Body of pancreas (tissue), 4 donors: ENCODE measurements at regions not wholly inside any gene's neighbourhood (a gene's known extent, or its start where the extent isn't known, plus 50 kb on each side); places are given as distances from the start of the nearest gene placed in this dataset.

Experiments used
- POLR2A ChIP-seq, 3 donors: fragments of 450-650 bp; IDR thresholded peaks; one replicate each; pipeline ENCODE4 v1.6.1; 2016; ENCODE audit warnings: antibody characterized with exemption in 3 of 3, mild to moderate bottlenecking in 2 of 3
- TF ChIP-seq, protein P1 (sequence below), 7 experiments: fragments of 450-650 bp in 4 of 7; fragments of 200-600 bp in 3 of 7; sonication (generic) in 3 of 7; IDR thresholded peaks; one replicate each; pipeline ENCODE4 v1.5.1; 2016 to 2019; ENCODE audit warnings: antibody characterized with exemption in 7 of 7

- TF ChIP-seq, protein P1, sequence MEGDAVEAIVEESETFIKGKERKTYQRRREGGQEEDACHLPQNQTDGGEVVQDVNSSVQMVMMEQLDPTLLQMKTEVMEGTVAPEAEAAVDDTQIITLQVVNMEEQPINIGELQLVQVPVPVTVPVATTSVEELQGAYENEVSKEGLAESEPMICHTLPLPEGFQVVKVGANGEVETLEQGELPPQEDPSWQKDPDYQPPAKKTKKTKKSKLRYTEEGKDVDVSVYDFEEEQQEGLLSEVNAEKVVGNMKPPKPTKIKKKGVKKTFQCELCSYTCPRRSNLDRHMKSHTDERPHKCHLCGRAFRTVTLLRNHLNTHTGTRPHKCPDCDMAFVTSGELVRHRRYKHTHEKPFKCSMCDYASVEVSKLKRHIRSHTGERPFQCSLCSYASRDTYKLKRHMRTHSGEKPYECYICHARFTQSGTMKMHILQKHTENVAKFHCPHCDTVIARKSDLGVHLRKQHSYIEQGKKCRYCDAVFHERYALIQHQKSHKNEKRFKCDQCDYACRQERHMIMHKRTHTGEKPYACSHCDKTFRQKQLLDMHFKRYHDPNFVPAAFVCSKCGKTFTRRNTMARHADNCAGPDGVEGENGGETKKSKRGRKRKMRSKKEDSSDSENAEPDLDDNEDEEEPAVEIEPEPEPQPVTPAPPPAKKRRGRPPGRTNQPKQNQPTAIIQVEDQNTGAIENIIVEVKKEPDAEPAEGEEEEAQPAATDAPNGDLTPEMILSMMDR (IDR thresholded peaks at IDR 0.05), result no peak
- TF ChIP-seq POLR2A (IDR thresholded peaks at IDR 0.05), result no peak
These were observed 569.4 kb upstream of the SALL3 start for GRCh38 chr18:78410094-78410786.
